NCI-H345 (cell line): ENCODE measurements at regions not wholly inside any gene's neighbourhood (a gene's known extent, or its start where the extent isn't known, plus 50 kb on each side); places are given as distances from the start of the nearest gene placed in this dataset.
"Not testable (repeated sequence)": the region's sequence is repeated elsewhere in the genome, so short reads cannot be mapped to it uniquely, and the experiment has no call there.

Experiments used
- DNase-seq: peaks from one replicate; lab custom pipeline; 2025; lab: John Stamatoyannopoulos, UW

- no peak for DNase-seq
Measured at GRCh38 chr5:155624597-155625241, 611.2 kb downstream of the KIF4B start.

DNA sequence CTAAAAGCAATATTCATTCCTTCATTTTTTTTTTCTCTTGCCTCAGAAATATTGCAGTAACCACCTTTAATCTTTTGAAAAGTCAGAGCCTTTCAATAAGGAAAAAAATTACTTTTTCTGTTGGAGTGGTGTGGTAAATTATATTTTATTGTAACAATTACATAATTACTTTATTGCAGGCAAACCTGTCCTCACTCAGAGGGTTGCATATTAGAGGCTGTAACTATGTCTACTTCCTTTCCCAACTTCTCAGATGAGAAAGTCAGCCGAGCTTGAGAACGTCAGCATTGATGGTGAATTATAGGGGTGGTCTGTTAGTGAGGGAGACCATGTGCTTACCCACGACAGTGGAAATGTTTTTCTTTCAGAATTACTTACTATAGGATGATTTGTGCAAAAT lies 611.8 kb downstream of the KIF4B start:
- no peak for DNase-seq

- DNase-seq, result no peak
Measured at GRCh38 chr5:155625897-155626543, 612.5 kb downstream of the KIF4B start.

DNA sequence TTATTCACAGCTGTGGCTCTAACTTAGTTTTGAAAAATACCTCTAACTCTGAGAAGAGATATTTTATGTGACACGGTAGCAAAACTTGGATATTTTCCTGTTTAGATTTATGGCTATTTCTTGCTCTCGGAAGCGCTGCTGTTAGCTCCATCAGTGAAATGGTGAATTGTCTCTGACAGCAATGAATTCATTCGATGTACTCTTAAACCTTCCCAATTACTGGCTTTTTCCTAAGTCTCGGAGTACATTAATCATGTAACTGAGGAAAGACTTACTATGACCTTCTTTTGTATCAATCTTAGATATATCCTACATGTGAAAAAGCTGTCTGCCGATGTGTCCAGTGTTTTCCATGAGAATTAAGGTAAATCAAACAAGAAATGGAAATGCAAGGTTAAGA lies 613.0 kb downstream of the KIF4B start:
- DNase-seq, result no peak

- DNase-seq, result no peak
Measured at GRCh38 chr5:155628346-155628745, 614.8 kb downstream of the KIF4B start.

- DNase-seq, result no peak
Measured at GRCh38 chr5:155629597-155629996, 616.0 kb downstream of the KIF4B start.

DNA sequence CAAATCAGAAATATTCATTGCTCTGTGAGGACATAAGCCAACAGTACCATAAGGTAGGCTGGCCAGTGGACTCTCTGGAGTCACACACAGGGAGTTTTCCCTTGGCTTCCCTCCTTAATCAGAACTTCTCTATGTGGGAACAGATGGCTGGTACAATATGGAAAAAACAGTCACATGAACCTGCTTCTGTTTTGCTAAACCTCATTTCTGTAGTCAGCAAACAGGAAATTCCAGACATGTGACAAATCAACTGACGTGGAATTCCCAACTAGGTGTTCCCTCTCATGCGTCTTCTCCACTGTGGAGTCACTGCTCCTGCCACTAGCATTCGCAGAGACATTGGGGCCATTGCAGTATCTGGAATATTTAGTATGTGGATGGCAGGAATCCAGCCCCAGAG lies 617.6 kb downstream of the KIF4B start:
- no peak for DNase-seq

DNA sequence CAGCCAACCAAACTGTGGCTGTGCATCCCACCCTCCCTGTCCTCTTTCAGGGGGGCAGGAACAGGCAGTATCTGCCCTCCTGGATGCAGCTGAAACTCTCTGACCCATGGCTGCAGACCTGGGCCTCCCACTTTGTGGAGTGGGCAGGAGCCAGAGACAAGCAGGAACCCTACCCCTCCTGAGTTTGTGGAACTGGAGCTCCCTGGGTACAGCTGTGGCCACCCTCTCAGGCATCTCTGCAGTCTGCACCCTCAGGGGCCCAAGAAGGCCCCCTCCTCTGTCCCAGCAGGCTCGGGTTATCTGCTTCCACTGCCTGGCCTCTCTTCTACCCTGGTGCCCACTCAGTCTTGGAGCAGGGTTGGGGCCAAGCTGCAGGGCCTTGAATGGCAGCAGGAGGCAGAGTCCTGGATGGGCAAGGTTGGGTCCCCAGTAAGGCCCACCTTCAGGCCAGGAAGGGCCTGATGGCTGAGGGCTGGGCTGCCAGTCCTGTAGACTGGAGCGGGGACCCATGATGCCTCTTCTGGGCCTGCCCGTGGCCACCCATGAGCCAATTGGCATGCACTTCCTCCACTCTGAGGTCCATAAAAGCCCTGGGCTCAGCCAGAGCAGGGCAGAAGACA lies 619.9 kb downstream of the KIF4B start:
- DNase-seq, result no peak

DNA sequence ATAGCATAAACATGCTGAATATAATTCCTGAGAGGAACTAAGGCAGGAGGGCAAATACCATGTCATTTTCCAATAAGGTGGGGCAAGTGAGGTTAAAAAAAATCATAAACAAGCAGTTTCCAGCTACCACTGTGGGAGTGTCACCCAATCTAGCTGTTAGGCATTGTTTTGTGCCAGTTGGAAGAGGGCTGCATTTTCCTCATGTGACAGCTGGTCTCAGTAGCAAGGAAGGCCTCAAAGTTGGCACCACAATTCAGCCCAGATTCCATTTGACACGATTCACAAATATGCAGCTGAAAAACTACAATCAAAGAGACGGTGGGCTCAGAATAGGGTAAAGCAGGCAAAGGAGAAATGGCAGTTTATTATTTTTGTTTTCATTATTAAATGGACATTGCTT lies 636.1 kb downstream of the KIF4B start:
- DNase-seq, result no peak

DNA sequence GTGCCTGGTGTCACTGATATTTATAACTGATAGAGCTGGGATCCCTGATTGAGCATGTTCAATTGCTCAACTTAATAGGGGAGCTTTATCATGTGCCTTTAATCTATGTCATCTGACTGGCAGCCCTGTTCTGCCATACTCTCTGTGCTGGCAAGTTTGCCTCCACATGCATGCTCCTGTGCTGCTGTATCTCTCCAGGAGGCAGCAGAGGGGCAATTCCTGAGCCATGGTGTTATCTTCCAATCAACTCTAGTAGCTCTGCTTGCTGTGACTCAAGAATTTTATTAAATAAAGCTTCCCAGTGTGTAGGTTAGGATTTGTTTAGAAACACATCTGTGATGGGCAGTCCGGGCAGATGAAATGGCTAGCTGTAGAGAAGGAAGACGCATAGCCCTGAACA lies 642.0 kb downstream of the KIF4B start:
- DNase-seq, result no peak

- no peak for DNase-seq
Measured at GRCh38 chr5:155661859-155662258, 648.3 kb downstream of the KIF4B start.

DNA sequence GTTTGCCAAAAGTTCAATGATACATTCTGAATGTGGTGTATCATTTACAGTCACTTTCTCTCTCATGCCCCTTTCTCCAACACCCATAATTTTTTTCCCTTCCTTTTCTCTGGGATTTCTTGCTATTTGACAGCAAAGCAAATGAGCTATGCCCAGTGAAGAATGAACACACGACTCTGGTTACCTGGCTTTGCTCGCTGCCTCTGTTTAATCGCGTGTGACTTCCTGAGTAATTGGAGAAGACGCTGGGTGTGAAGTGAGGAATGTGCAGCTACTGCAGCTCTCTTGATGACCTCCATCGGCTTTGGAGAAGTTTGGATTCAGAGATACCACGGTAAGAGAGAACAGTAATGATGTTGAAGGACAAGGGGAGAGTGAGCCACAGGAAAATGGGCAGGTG lies 651.8 kb downstream of the KIF4B start:
- no peak for DNase-seq

DNA sequence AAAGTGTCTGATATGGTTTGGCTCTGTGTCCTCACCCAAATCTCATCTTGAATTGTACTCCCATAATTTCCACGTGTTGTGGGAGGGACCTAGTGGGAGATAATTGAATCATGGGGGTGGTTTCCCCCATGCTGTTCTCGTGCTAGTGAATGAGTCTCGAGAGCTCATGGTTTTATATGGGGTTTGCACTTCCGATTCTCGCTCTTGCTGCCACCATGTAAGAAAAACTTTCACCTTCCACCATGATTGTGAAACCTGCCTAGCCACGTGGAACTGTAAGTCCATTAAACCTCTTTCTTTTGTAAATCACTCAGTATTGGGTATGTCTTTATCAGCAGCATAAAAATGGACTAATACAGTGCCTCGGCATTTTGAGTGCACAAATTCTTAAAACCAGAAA lies 655.0 kb upstream of the SGCD start:
- DNase-seq, result not testable (repeated sequence)

DNA sequence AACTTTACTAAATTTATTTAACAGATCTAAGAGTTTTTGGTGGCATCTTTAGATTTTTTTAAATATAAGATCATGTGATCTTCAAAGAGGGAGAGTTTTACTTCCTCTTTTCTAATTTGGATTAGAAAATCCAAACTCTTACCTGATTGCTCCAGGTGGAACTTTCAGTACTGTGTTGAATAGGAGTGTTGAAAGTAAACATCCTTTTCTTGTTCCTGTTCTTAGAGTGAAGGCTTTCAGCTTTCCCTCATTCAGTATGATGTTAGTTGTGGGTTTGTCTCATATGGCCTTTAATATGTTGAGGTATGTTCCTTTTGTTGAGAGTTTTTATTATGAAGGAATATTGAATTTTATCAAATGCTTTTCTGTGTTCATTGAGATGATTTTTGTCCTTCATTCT lies 650.0 kb upstream of the SGCD start:
- DNase-seq, result no peak

DNA sequence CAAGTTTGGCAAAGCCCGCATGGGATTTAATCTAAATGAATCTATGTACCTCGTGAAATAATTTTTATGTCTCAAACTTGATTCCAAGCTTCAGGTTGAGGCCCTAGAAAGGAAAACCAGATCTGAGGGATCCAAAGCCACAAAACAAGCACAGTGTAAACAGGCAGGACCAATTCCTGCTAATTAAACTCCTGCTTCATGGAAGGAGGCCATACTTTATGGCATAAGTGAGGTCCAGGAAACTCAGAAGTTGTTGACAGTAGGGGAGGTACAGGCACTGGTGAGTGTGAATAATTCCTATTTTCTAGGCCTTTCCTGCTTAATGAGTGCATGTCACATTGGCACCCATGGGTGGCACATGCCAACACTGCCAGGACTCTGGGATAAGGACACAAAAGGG lies 648.6 kb upstream of the SGCD start:
- DNase-seq, result no peak

GRCh38 chr5:155679530-155679929 lies 647.4 kb upstream of the SGCD start:
- no peak for DNase-seq

DNA sequence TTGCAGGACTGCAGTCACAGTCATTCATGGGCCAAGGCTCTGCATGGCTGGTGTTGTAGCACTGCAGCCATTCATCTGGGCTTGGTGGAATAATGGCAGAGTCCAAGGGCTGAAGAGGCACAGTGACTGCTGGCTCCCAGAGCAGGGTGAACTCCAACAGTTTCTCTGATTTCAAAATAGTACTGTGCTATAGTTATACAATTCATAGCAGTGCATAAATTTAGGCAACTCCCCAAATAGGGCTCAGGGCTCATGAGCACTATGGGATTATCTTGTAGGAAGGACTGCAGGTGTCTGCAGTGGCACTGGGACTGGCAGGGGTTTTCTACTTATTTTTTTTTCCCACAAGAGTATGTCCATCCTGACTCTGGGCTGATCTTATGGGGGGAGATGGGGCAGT lies 642.5 kb upstream of the SGCD start:
- no peak for DNase-seq

DNA sequence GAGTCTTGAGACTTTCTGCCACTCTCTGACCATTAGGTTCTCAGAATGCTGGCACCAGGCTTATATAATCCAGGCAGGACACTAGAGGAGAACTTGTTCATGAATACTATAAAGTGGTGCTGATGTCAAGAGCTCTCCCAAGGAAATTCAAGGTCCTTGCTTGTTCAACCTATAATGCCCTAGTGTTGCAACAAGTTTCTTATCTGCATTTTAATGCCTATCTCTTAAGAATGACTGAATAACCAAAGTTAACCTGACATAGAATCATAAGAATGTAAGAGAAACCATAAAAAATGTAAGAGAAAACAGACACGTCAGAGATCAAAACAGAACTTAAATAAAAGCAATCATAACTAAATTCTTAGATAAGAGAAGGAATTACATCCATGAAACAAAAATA lies 640.8 kb upstream of the SGCD start:
- DNase-seq, result no peak

DNA sequence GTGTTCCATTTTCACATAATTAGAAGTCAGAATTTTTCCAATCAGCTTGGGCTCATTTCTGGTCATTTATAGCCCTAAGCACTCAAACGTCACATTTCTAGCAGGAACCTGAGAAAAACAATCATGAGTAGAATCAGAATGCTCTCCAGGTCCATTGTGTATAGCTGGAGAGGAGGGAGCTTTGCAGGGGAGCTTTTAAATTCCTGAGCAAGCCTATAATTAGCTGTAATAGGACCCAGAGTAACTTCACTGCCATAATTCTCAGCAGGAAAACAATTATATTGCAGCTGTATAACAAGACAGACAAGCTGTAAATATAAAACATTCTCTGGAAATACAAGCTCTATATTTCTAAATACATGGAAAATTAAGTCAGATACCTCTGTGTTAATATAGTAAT lies 637.6 kb upstream of the SGCD start:
- no peak for DNase-seq

GRCh38 chr5:155696362-155696761 lies 630.6 kb upstream of the SGCD start:
- no peak for DNase-seq

DNA sequence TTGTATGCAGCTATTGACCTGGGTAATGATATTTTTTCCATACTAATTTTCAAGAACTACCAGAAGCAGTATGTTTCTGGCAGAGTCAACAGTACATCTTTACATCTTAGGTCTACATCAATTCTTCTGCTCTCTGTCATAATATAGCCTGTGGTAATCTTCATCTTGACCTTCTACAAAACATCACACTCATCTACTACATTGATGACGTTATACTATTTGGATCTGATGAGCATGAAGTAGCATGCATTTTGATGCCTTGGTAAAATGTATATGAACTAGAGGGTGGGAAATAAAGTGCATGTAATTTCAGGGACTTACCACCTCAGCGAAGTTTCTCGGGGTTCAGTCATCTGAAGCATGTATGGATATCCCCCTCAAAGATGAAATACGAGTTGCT lies 629.7 kb upstream of the SGCD start:
- DNase-seq, result no peak

DNA sequence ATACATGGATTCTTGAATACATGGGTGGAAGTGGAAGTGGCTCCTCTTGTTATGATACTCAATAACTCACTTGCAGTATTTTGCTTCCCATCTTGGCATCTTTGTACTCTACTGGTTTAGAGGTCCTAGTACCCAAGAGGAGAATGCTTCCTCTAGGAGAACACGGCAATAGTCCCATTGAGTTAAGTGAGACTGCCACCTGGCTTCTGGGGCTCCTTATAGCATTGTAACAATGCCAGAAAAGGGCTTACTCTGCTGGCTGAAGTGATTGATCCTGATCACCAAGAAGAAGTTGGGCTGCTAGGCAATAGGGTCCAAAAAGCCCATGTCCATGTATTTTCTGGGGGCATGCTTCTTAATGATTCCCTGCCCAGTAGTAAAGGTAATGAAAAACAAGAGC lies 627.6 kb upstream of the SGCD start:
- no peak for DNase-seq

DNA sequence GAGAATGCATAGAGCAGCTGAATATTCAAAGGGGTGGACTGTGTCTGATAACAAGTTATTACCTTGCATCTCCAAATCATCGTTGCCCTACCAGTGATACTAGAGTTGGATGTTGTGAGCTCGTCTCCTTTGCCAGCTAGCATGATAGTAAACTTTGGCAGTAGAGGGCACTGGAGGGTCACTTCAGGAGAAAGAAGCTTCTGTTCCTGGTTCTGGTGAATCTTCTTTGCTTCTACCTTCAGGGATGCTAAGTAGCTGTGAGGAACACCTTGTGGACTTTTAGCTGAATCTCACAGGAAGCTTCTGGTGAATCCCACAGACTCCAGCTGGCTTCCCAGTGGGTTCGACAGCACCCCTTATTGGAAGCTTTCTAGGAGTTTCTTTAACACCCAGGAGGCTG lies 626.6 kb upstream of the SGCD start:
- no peak for DNase-seq

- no peak for DNase-seq
Measured at GRCh38 chr5:155711882-155712281, 615.1 kb upstream of the SGCD start.
